Vagina (tissue), 2 donors: ENCODE measurements at regions not wholly inside any gene's neighbourhood (a gene's known extent, or its start where the extent isn't known, plus 50 kb on each side); places are given as distances from the start of the nearest gene placed in this dataset.

Experiments used
- CTCF ChIP-seq, 3 experiments: fragments of 450-650 bp in 2 of 3; fragments of 200-600 bp in 1 of 3; sonication (generic) in 1 of 3; IDR thresholded peaks; one replicate each; pipeline ENCODE4 v1.5.1; 2017 to 2019; ENCODE audit warnings: antibody characterized with exemption in 3 of 3, mild to moderate bottlenecking in 2 of 3, moderate library complexity in 2 of 3
- POLR2AphosphoS5 ChIP-seq, 2 donors: sonication (generic); formaldehyde crosslinking; IDR thresholded peaks; one replicate each; pipeline ENCODE4 v1.9.0; 2017; ENCODE audit warnings: antibody characterized with exemption in 2 of 2, mild to moderate bottlenecking in 2 of 2, low read depth in 1 of 2; ENCODE audit not compliant: insufficient read depth in 1 of 2

- no peak for TF ChIP-seq CTCF (IDR thresholded peaks at IDR 0.05)
- TF ChIP-seq POLR2AphosphoS5 (IDR thresholded peaks at IDR 0.05; ENCODE audit: insufficient read depth in 1 of 2, low read depth in 1 of 2), result no peak
These were observed 229.3 kb downstream of the HS3ST3A1 start for GRCh38 chr17:13372432-13372831.
